GM19372 (cell line): ENCODE measurements at regions not wholly inside any gene's neighbourhood (a gene's known extent, or its start where the extent isn't known, plus 50 kb on each side); places are given as distances from the start of the nearest gene placed in this dataset.

Experiments
- ATAC-seq: cut with Tn5 transposase; IDR thresholded peaks from one replicate; pipeline ENCODE4 v1.9.1; 2021; ENCODE audit warnings: mild to moderate bottlenecking, low read depth, moderate library complexity; ENCODE audit not compliant: unreplicated experiment

- ATAC-seq: no peak
These were observed 1560.4 kb upstream of the TENM3 start for GRCh38 chr4:180682776-180683175.

GRCh38 chr4:180683186-180683585, 1560.0 kb upstream of the TENM3 start:
- ATAC-seq: no peak

- ATAC-seq: no peak
These were observed 1554.7 kb upstream of the TENM3 start for GRCh38 chr4:180688480-180688879.

GRCh38 chr4:180694875-180695274, 1548.3 kb upstream of the TENM3 start:
- no peak for ATAC-seq

GRCh38 chr4:180695851-180696250, 1547.4 kb upstream of the TENM3 start:
- ATAC-seq: no peak

GRCh38 chr4:180696460-180697092, 1546.6 kb upstream of the TENM3 start:
- no peak for ATAC-seq

GRCh38 chr4:180698550-180699195, 1544.5 kb upstream of the TENM3 start:
- ATAC-seq: no peak

- ATAC-seq: no peak
These were observed 1536.4 kb upstream of the TENM3 start for GRCh38 chr4:180706766-180707165.

GRCh38 chr4:180710628-180711337, 1532.4 kb upstream of the TENM3 start:
- ATAC-seq: no peak

- ATAC-seq: no peak
These were observed 1525.7 kb upstream of the TENM3 start for GRCh38 chr4:180717451-180718033.

- no peak for ATAC-seq
These were observed 1521.8 kb upstream of the TENM3 start for GRCh38 chr4:180721356-180721755.

- no peak for ATAC-seq
These were observed 1516.6 kb upstream of the TENM3 start for GRCh38 chr4:180726611-180727010.

GRCh38 chr4:180727478-180727877, 1515.7 kb upstream of the TENM3 start:
- ATAC-seq: no peak

- no peak for ATAC-seq
These were observed 1508.3 kb upstream of the TENM3 start for GRCh38 chr4:180734753-180735432.

GRCh38 chr4:180741703-180742102, 1501.5 kb upstream of the TENM3 start:
- ATAC-seq: no peak

- ATAC-seq: no peak
These were observed 1498.2 kb upstream of the TENM3 start for GRCh38 chr4:180745019-180745418.

GRCh38 chr4:180751009-180751408, 1492.2 kb upstream of the TENM3 start:
- ATAC-seq: no peak

- ATAC-seq: no peak
These were observed 1485.3 kb upstream of the TENM3 start for GRCh38 chr4:180757927-180758326.

- no peak for ATAC-seq
These were observed 1477.2 kb upstream of the TENM3 start for GRCh38 chr4:180766045-180766444.

GRCh38 chr4:180766944-180767729, 1476.1 kb upstream of the TENM3 start:
- ATAC-seq: no peak
